GM12873 (cell line): ENCODE measurements at regions not wholly inside any gene's neighbourhood (a gene's known extent, or its start where the extent isn't known, plus 50 kb on each side); places are given as distances from the start of the nearest gene placed in this dataset.

Experiments used
- CTCF ChIP-seq: IDR thresholded peaks from 2 replicates; pipeline ENCODE4 v1.5.1; 2012; ENCODE audit warnings: low read depth, mild to moderate bottlenecking, moderate library complexity, low read length, control low read depth; ENCODE audit not compliant: insufficient read depth; ENCODE audit errors: missing control alignments

GRCh38 chr2:156908825-156909224 lies 348.7 kb upstream of the GALNT5 start:
- TF ChIP-seq CTCF, result no peak

GRCh38 chr2:156909983-156910382 lies 347.5 kb upstream of the GALNT5 start:
- TF ChIP-seq CTCF, result no peak

- TF ChIP-seq CTCF, result no peak
Observed at GRCh38 chr2:156915332-156915731, 342.2 kb upstream of the GALNT5 start.

GRCh38 chr2:156918410-156918809 lies 339.1 kb upstream of the GALNT5 start:
- TF ChIP-seq CTCF, result no peak

- no peak for TF ChIP-seq CTCF
Observed at GRCh38 chr2:156930423-156930822, 327.1 kb upstream of the GALNT5 start.

GRCh38 chr2:156933645-156934225 lies 323.8 kb upstream of the GALNT5 start:
- no peak for TF ChIP-seq CTCF

GRCh38 chr2:156935616-156936015 lies 321.9 kb upstream of the GALNT5 start:
- no peak for TF ChIP-seq CTCF
